IMR-90 (cell line): ENCODE measurements at regions not wholly inside any gene's neighbourhood (a gene's known extent, or its start where the extent isn't known, plus 50 kb on each side); places are given as distances from the start of the nearest gene placed in this dataset.
"Not testable (repeated sequence)": the region's sequence is repeated elsewhere in the genome, so short reads cannot be mapped to it uniquely, and the experiment has no call there.

Experiments used
- BHLHE40 ChIP-seq: fragments of 150-350 bp; IDR thresholded peaks from 2 replicates; pipeline ENCODE4 v1.6.1; 2016; ENCODE audit warnings: mild to moderate bottlenecking, low read depth, low read length
- CTCF ChIP-seq: conservative IDR thresholded peaks from 2 replicates; pipeline ENCODE4 v1.5.1; 2012; ENCODE audit warnings: mild to moderate bottlenecking, low read depth, low read length, improper control_type of control experiment
- FOS ChIP-seq: fragments of 150-350 bp; IDR thresholded peaks from 2 replicates; pipeline ENCODE4 v1.6.1; 2016; ENCODE audit warnings: low read depth, low read length
- MAFK ChIP-seq: IDR thresholded peaks from 2 replicates; pipeline ENCODE4 v1.6.1; 2012; ENCODE audit warnings: low read depth, low read length, improper control_type of control experiment
- MXI1 ChIP-seq: IDR thresholded peaks from 2 replicates; pipeline ENCODE4 v1.6.1; 2012; ENCODE audit warnings: low read depth, mild to moderate bottlenecking, low read length, moderate library complexity, borderline replicate concordance
- POLR2A ChIP-seq: IDR thresholded peaks from 2 replicates; pipeline ENCODE4 v1.6.1; 2012; ENCODE audit warnings: mild to moderate bottlenecking, low read depth, low read length
- RAD21 ChIP-seq: IDR thresholded peaks from 2 replicates; pipeline ENCODE4 v1.6.1; 2012; ENCODE audit warnings: low read length, improper control_type of control experiment
- RFX5 ChIP-seq: IDR thresholded peaks from 2 replicates; pipeline ENCODE4 v1.8.0; 2012; ENCODE audit warnings: low read depth, mild to moderate bottlenecking, low read length, moderate library complexity
- SMC3 ChIP-seq: fragments of 150-350 bp; IDR thresholded peaks from 2 replicates; pipeline ENCODE4 v1.6.1; 2016; ENCODE audit warnings: low read depth, mild to moderate bottlenecking, antibody characterized with exemption, low read length, moderate library complexity
- USF2 ChIP-seq: fragments of 150-350 bp; IDR thresholded peaks from 2 replicates; pipeline ENCODE4 v1.6.1; 2017; ENCODE audit warnings: mild to moderate bottlenecking, antibody characterized with exemption, low read length, low read depth

- TF ChIP-seq CTCF, POLR2A, RFX5, RAD21, FOS, MXI1, MAFK, USF2, SMC3, BHLHE40: not testable (repeated sequence)
Measured at GRCh38 chr22:12541412-12542170, 2986.4 kb upstream of the OR11H1 start.
